IMR-90 (cell line): ENCODE measurements at regions not wholly inside any gene's neighbourhood (a gene's known extent, or its start where the extent isn't known, plus 50 kb on each side); places are given as distances from the start of the nearest gene placed in this dataset.

ENCODE experiments used
- ATAC-seq: fragments of 200-7000 bp; cut with Tn5 transposase; 2 replicates; pipeline ENCODE4 v1.9.1; 2020; ENCODE audit warnings: low read depth, mild to moderate bottlenecking, moderate library complexity
- BruUV-seq: library from RNA; stranded (reverse); fragments of 400-500 nt; replicated peaks from 2 replicates; lab custom pipeline; 2021; lab: Mats Ljungman, UMichigan
- CTCF ChIA-PET: fragments of 300-600 bp; formaldehyde crosslinking; extraction: SDS; loops from one replicate; lab custom pipeline; 2021; ENCODE audit warnings: antibody characterized with exemption; lab: Yijun Ruan, JAX
- POLR2A ChIA-PET: fragments of 300-600 bp; sonication (Branson Sonifier 250); formaldehyde crosslinking; loops from one replicate; lab custom pipeline; 2022; ENCODE audit warnings: antibody characterized with exemption; ENCODE audit not compliant: unreplicated experiment; lab: Charles Lee
- DNase-seq: peaks from one replicate; pipeline ENCODE4 v3.0.0; 2013
- H2AFZ ChIP-seq: replicated peaks from 2 replicates; pipeline ENCODE3; 2013; ENCODE audit warnings: low read length, mild to moderate bottlenecking; ENCODE audit not compliant: poor library complexity
- H2AK5ac ChIP-seq: 2 replicates; pipeline ENCODE4 v1.6.1; 2013; ENCODE audit warnings: low read depth, low read length, inconsistent platforms
- H2AK9ac ChIP-seq: replicated peaks from 2 replicates; pipeline ENCODE3; 2013; ENCODE audit warnings: mild to moderate bottlenecking, low read depth, low read length, moderate library complexity; ENCODE audit not compliant: poor library complexity
- H2BK120ac ChIP-seq: 2 replicates; pipeline ENCODE4 v1.6.1; 2013; ENCODE audit warnings: low read depth, low read length, inconsistent platforms
- H2BK15ac ChIP-seq: 3 replicates; pipeline ENCODE4 v1.6.1; 2013; ENCODE audit warnings: low read depth, low read length, inconsistent platforms
- H2BK20ac ChIP-seq: 2 replicates; pipeline ENCODE4 v1.6.1; 2013; ENCODE audit warnings: low read depth, mild to moderate bottlenecking, inconsistent platforms, low read length, moderate library complexity
- H2BK5ac ChIP-seq: 2 replicates; pipeline ENCODE4 v1.6.1; 2013; ENCODE audit warnings: mild to moderate bottlenecking, low read depth, low read length, inconsistent platforms; ENCODE audit not compliant: poor library complexity, severe bottlenecking
- H3K14ac ChIP-seq: replicated peaks from 2 replicates; pipeline ENCODE4 v1.6.1; 2013; ENCODE audit warnings: low read depth, low read length, inconsistent platforms
- H3K18ac ChIP-seq: 2 replicates; pipeline ENCODE4 v1.6.1; 2013; ENCODE audit warnings: low read depth, low read length, control low read depth
- H3K23ac ChIP-seq: 2 replicates; pipeline ENCODE4 v1.6.1; 2013; ENCODE audit warnings: low read depth, low read length, inconsistent platforms
- H3K27ac ChIP-seq: 2 replicates; pipeline ENCODE4 v1.5.1; 2013; ENCODE audit warnings: mild to moderate bottlenecking, control low read depth, low read length; ENCODE audit not compliant: insufficient read depth
- H3K27me3 ChIP-seq: 2 replicates; pipeline ENCODE4 v1.6.1; 2013; ENCODE audit warnings: low read length; ENCODE audit not compliant: control insufficient read depth, insufficient read depth
- H3K36me3 ChIP-seq: 2 replicates; pipeline ENCODE4 v1.6.1; 2013; ENCODE audit warnings: low read length, mixed read lengths; ENCODE audit not compliant: control insufficient read depth, insufficient read depth
- H3K4ac ChIP-seq: 2 replicates; pipeline ENCODE4 v1.6.1; 2013; ENCODE audit warnings: low read depth, low read length, inconsistent platforms
- H3K4me1 ChIP-seq: 2 replicates; pipeline ENCODE4 v1.6.1; 2013; ENCODE audit warnings: low read length, mixed read lengths; ENCODE audit not compliant: control insufficient read depth, insufficient read depth
- H3K4me2 ChIP-seq: 2 replicates; pipeline ENCODE4 v1.6.1; 2013; ENCODE audit warnings: low read depth, mild to moderate bottlenecking, control low read depth, low read length, moderate library complexity
- H3K4me3 ChIP-seq: 2 replicates; pipeline ENCODE4 v1.5.1; 2013; ENCODE audit warnings: low read depth, mild to moderate bottlenecking, control low read depth, low read length, moderate library complexity; ENCODE audit not compliant: insufficient read depth
- H3K56ac ChIP-seq: 2 replicates; pipeline ENCODE4 v1.6.1; 2013; ENCODE audit warnings: low read length, inconsistent platforms; ENCODE audit not compliant: insufficient read depth; ENCODE audit errors: extremely low read depth
- H3K79me1 ChIP-seq, 2 experiments: 2 replicates each; pipeline ENCODE4 v1.6.1; 2013; ENCODE audit warnings: low read length in 2 of 2, inconsistent platforms in 1 of 2, low read depth in 1 of 2
- H3K9ac ChIP-seq: 2 replicates; pipeline ENCODE4 v1.6.1; 2013; ENCODE audit warnings: low read depth, low read length, control low read depth
- H3K9me1 ChIP-seq: 2 replicates; pipeline ENCODE4 v1.6.1; 2013; ENCODE audit warnings: low read length, inconsistent platforms; ENCODE audit not compliant: insufficient read depth
- H3K9me3 ChIP-seq: 2 replicates; pipeline ENCODE4 v1.6.1; 2013; ENCODE audit warnings: low read length; ENCODE audit not compliant: control insufficient read depth, insufficient read depth
- H4K20me1 ChIP-seq: 2 replicates; pipeline ENCODE4 v1.6.1; 2013; ENCODE audit warnings: low read length, inconsistent platforms; ENCODE audit not compliant: insufficient read depth
- H4K5ac ChIP-seq: 2 replicates; pipeline ENCODE4 v1.6.1; 2013; ENCODE audit warnings: mild to moderate bottlenecking, low read depth, low read length, control low read depth
- H4K8ac ChIP-seq, 2 experiments: 2 replicates each; pipeline ENCODE4 v1.6.1; 2013; ENCODE audit warnings: low read depth in 2 of 2, low read length in 2 of 2, control low read depth in 1 of 2, inconsistent platforms in 1 of 2
- H4K91ac ChIP-seq: 2 replicates; pipeline ENCODE4 v1.6.1; 2013; ENCODE audit warnings: low read depth, low read length, inconsistent platforms; ENCODE audit not compliant: insufficient read depth
- BHLHE40 ChIP-seq: fragments of 150-350 bp; IDR thresholded peaks from 2 replicates; pipeline ENCODE4 v1.6.1; 2016; ENCODE audit warnings: mild to moderate bottlenecking, low read depth, low read length
- CEBPB ChIP-seq: IDR thresholded peaks from 2 replicates; pipeline ENCODE4 v1.6.1; 2012; ENCODE audit warnings: low read depth, low read length, improper control_type of control experiment
- CHD1 ChIP-seq: IDR thresholded peaks from 2 replicates; pipeline ENCODE4 v1.6.1; 2012; ENCODE audit warnings: low read depth, low read length, improper control_type of control experiment
- FOS ChIP-seq: fragments of 150-350 bp; IDR thresholded peaks from 2 replicates; pipeline ENCODE4 v1.6.1; 2016; ENCODE audit warnings: low read depth, low read length
- MAFK ChIP-seq: IDR thresholded peaks from 2 replicates; pipeline ENCODE4 v1.6.1; 2012; ENCODE audit warnings: low read depth, low read length, improper control_type of control experiment
- MAZ ChIP-seq: IDR thresholded peaks from 2 replicates; pipeline ENCODE4 v1.6.1; 2012; ENCODE audit warnings: low read depth, mild to moderate bottlenecking, low read length, improper control_type of control experiment, moderate library complexity, borderline replicate concordance
- MXI1 ChIP-seq: IDR thresholded peaks from 2 replicates; pipeline ENCODE4 v1.6.1; 2012; ENCODE audit warnings: low read depth, mild to moderate bottlenecking, low read length, moderate library complexity, borderline replicate concordance
- NFE2L2 ChIP-seq: fragments of 150-350 bp; IDR thresholded peaks from 2 replicates; pipeline ENCODE4 v1.6.1; 2016; ENCODE audit warnings: low read depth, mild to moderate bottlenecking, low read length
- POLR2A ChIP-seq: IDR thresholded peaks from 2 replicates; pipeline ENCODE4 v1.6.1; 2012; ENCODE audit warnings: mild to moderate bottlenecking, low read depth, low read length
- RAD21 ChIP-seq: IDR thresholded peaks from 2 replicates; pipeline ENCODE4 v1.6.1; 2012; ENCODE audit warnings: low read length, improper control_type of control experiment
- RCOR1 ChIP-seq: IDR thresholded peaks from 2 replicates; pipeline ENCODE4 v1.6.1; 2012; ENCODE audit warnings: mild to moderate bottlenecking, low read length, improper control_type of control experiment; ENCODE audit not compliant: insufficient replicate concordance
- RFX5 ChIP-seq: IDR thresholded peaks from 2 replicates; pipeline ENCODE4 v1.8.0; 2012; ENCODE audit warnings: low read depth, mild to moderate bottlenecking, low read length, moderate library complexity
- SMC3 ChIP-seq: fragments of 150-350 bp; IDR thresholded peaks from 2 replicates; pipeline ENCODE4 v1.6.1; 2016; ENCODE audit warnings: low read depth, mild to moderate bottlenecking, antibody characterized with exemption, low read length, moderate library complexity
- WGBS, 2 experiments: methylation state at CpG; one replicate each; pipeline versions ENCODE4 v1.1.5 to v1.1.7; 2013; ENCODE audit warnings: missing lambda C conversion rate in 2 of 2; ENCODE audit not compliant: insufficient read length in 1 of 2; ENCODE audit errors: extremely low coverage in 2 of 2; 5-methylcytosine and 5-hydroxymethylcytosine counted together
- dilution Hi-C: fragments of 300-500 bp; cut with HindIII; formaldehyde crosslinking; loops from one replicate; pipeline ENCODE4 v1.14.3; 2018; ENCODE audit warnings: low sequenced_read_pairs; ENCODE audit not compliant: unreplicated experiment
- in situ Hi-C: fragments of 300-500 bp; cut with MboI; formaldehyde crosslinking; loops from 3 replicates; pipeline ENCODE4 v1.14.3; 2019; ENCODE audit warnings: low sequenced_read_pairs, inconsistent platforms, mixed read lengths
- intact Hi-C: fragments of 100-400 bp; cut with micrococcal nuclease; formaldehyde crosslinking; loops from 2 replicates; pipeline ENCODE4 v1.10.0; 2022
- TF ChIP-seq, protein P1 (sequence below): fragments of 150-350 bp; IDR thresholded peaks from 2 replicates; pipeline ENCODE4 v1.6.1; 2017; ENCODE audit warnings: mild to moderate bottlenecking, antibody characterized with exemption, low read length, low read depth
- TF ChIP-seq, protein P2 (sequence below): fragments of 150-350 bp; IDR thresholded peaks from 2 replicates; pipeline ENCODE4 v1.6.1; 2016; ENCODE audit warnings: low read depth, mild to moderate bottlenecking, low read length, moderate library complexity, borderline replicate concordance
- TF ChIP-seq, protein P3 (sequence below): conservative IDR thresholded peaks from 2 replicates; pipeline ENCODE4 v1.5.1; 2012; ENCODE audit warnings: mild to moderate bottlenecking, low read depth, low read length, improper control_type of control experiment

DNA sequence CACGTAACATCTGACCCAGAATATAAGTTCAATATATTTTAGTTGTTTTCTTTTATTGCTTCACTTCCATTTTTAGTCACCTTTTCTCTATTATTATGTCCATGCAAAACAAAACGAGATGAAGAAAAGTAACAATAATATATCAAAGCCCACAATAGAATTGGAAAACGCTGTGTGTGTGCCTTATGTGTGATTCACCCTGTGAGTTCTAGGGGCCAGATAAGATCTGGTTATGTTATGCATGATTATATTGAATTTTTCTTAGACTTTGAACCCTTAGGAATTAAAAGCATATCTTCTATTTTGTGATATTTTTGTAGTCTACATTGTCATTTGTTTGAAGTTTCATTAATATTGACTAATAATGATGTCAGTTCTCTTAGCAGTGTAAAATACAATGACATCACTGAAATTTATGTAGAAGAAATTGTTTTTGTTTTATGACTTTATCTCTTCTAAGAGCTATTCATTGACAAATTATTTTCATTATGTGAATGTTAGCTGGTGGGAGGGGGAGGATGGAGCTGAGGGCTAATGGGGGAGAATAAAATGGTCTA, 243.6 kb downstream of the TFAP2B start:
- Histone ChIP-seq H2BK20ac (no peak overlapping the region), H2AK9ac (no peak overlapping the region), H3K79me1 (no peaks in the 10 kb centered on the region), H2AK5ac (no peak overlapping the region), H3K18ac (no peak overlapping the region), H3K9me1 (no peaks in the 10 kb centered on the region), H2BK15ac (no peak overlapping the region), H3K27ac (no peak overlapping the region), H3K4me3 (no peak overlapping the region), H2AFZ (no peak overlapping the region), H3K4me1 (no peaks in the 10 kb centered on the region), H2BK120ac (no peak overlapping the region), H3K23ac (no peak overlapping the region), H3K4me2 (no peak overlapping the region), H4K8ac (no peak overlapping the region), H3K56ac (no peak overlapping the region), H4K5ac (no peak overlapping the region), H4K91ac (no peak overlapping the region), H3K27me3 (no peaks in the 10 kb centered on the region), H4K20me1 (no peaks in the 10 kb centered on the region), H3K9me3 (peaks cover 7% of the 10 kb centered on the region; the same call in 1 of the 2 replicates), H3K9ac (no peak overlapping the region), H3K14ac (no peak overlapping the region), H2BK5ac (no peak overlapping the region), H3K4ac (no peak overlapping the region), H3K36me3 (no peaks in the 10 kb centered on the region)
- dilution Hi-C loops = no loop called here
- ChIA-PET CTCF (no interaction called here), POLR2A (no interaction called here)
- BruUV-seq = no TSS peak
- DNase-seq = no peak
- intact Hi-C loops = no loop called here
- WGBS, 2 experiments = no CpG with 5 or more reads among the region's 3 CpGs
- no peak for ATAC-seq
- in situ Hi-C loops = no loop called here
- TF ChIP-seq, protein P1, sequence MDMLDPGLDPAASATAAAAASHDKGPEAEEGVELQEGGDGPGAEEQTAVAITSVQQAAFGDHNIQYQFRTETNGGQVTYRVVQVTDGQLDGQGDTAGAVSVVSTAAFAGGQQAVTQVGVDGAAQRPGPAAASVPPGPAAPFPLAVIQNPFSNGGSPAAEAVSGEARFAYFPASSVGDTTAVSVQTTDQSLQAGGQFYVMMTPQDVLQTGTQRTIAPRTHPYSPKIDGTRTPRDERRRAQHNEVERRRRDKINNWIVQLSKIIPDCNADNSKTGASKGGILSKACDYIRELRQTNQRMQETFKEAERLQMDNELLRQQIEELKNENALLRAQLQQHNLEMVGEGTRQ = no peak
- TF ChIP-seq FOS = no peak
- no peak for TF ChIP-seq POLR2A
- TF ChIP-seq CHD1 = no peak
- TF ChIP-seq, protein P2, sequence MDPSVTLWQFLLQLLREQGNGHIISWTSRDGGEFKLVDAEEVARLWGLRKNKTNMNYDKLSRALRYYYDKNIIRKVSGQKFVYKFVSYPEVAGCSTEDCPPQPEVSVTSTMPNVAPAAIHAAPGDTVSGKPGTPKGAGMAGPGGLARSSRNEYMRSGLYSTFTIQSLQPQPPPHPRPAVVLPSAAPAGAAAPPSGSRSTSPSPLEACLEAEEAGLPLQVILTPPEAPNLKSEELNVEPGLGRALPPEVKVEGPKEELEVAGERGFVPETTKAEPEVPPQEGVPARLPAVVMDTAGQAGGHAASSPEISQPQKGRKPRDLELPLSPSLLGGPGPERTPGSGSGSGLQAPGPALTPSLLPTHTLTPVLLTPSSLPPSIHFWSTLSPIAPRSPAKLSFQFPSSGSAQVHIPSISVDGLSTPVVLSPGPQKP = no peak
- TF ChIP-seq SMC3 = no peak
- TF ChIP-seq RAD21 = no peak
- TF ChIP-seq NFE2L2 = no peak
- TF ChIP-seq, protein P3, sequence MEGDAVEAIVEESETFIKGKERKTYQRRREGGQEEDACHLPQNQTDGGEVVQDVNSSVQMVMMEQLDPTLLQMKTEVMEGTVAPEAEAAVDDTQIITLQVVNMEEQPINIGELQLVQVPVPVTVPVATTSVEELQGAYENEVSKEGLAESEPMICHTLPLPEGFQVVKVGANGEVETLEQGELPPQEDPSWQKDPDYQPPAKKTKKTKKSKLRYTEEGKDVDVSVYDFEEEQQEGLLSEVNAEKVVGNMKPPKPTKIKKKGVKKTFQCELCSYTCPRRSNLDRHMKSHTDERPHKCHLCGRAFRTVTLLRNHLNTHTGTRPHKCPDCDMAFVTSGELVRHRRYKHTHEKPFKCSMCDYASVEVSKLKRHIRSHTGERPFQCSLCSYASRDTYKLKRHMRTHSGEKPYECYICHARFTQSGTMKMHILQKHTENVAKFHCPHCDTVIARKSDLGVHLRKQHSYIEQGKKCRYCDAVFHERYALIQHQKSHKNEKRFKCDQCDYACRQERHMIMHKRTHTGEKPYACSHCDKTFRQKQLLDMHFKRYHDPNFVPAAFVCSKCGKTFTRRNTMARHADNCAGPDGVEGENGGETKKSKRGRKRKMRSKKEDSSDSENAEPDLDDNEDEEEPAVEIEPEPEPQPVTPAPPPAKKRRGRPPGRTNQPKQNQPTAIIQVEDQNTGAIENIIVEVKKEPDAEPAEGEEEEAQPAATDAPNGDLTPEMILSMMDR = no peak
- TF ChIP-seq BHLHE40 = no peak
- TF ChIP-seq MXI1 = no peak
- TF ChIP-seq MAFK = no peak
- no peak for TF ChIP-seq CEBPB
- TF ChIP-seq RCOR1 = no peak
- no peak for TF ChIP-seq MAZ
- no peak for TF ChIP-seq RFX5
